ENCODE measurements at regions not wholly inside any gene's neighbourhood (a gene's known extent, or its start where the extent isn't known, plus 50 kb on each side); places are given as distances from the start of the nearest gene placed in this dataset.

DNA sequence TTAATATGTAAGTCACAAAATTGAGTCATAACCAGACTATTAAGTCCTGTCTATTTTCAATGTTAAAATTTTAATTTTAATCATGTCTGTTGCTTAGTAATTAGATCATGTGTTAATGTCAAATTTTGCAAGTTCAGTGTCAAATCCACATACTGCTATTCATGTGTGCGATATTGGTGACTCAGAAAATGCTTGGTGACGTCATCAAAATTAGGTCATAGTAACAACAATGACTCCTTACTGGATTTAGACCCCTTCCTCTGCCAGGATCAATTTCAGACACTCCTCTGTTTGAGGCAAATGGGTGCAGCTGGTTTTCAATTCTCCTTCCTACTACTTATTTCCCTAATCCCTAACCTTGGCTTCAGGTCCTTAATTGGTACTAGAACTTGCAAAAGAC, 1394.3 kb upstream of the SLC10A2 start:
- Histone ChIP-seq H3K4me3 (ENCODE audit: low read length) (no peak overlapping the region), H3K27ac (ENCODE audit: low read depth, low read length) (no peak overlapping the region), H4K20me1 (ENCODE audit: control insufficient read depth, insufficient read depth, low read depth, low read length) (no peaks in the 10 kb centered on the region), H3K4me2 (ENCODE audit: low read length) (no peak overlapping the region), H3K79me2 (ENCODE audit: control insufficient read depth, low read length) (no peaks in the 10 kb centered on the region), H3K27me3 (ENCODE audit: control insufficient read depth, low read length) (no peaks in the 10 kb centered on the region), H3F3A (ENCODE audit: control insufficient read depth, insufficient read depth) (no peaks in the 10 kb centered on the region), H3K9me2 (replicated peaks; ENCODE audit: control insufficient read depth, low read length) (no peaks in the 10 kb centered on the region), H3K36me3 (ENCODE audit: control insufficient read depth, low read length) (no peaks in the 10 kb centered on the region), H3K4me1 (ENCODE audit: control insufficient read depth, low read length) (no peaks in the 10 kb centered on the region), H3K9me3 (ENCODE audit: control insufficient read depth, insufficient read depth, low read length) (no peaks in the 10 kb centered on the region)
- TF ChIP-seq CTCF (IDR thresholded peaks at IDR 0.05; ENCODE audit: low read depth, low read length, poor library complexity, severe bottlenecking) = no peak
- TF ChIP-seq EZH2phosphoT487 (IDR thresholded peaks at IDR 0.05; ENCODE audit: borderline replicate concordance, low read length) = no peak

- Histone ChIP-seq H3K4me3 (ENCODE audit: low read length) (no peak overlapping the region), H3K79me2 (ENCODE audit: control insufficient read depth, low read length) (no peaks in the 10 kb centered on the region), H3K27ac (ENCODE audit: low read depth, low read length) (no peak overlapping the region), H3K36me3 (ENCODE audit: control insufficient read depth, low read length) (no peaks in the 10 kb centered on the region), H3K27me3 (ENCODE audit: control insufficient read depth, low read length) (no peaks in the 10 kb centered on the region), H3F3A (ENCODE audit: control insufficient read depth, insufficient read depth) (no peaks in the 10 kb centered on the region), H3K9me2 (replicated peaks; ENCODE audit: control insufficient read depth, low read length) (no peaks in the 10 kb centered on the region), H3K4me2 (ENCODE audit: low read length) (no peak overlapping the region), H3K9me3 (ENCODE audit: control insufficient read depth, insufficient read depth, low read length) (no peaks in the 10 kb centered on the region), H3K4me1 (ENCODE audit: control insufficient read depth, low read length) (no peaks in the 10 kb centered on the region), H4K20me1 (ENCODE audit: control insufficient read depth, insufficient read depth, low read depth, low read length) (no peaks in the 10 kb centered on the region)
- no peak for TF ChIP-seq CTCF (IDR thresholded peaks at IDR 0.05; ENCODE audit: low read depth, low read length, poor library complexity, severe bottlenecking)
- no peak for TF ChIP-seq EZH2phosphoT487 (IDR thresholded peaks at IDR 0.05; ENCODE audit: borderline replicate concordance, low read length)
These were observed 1383.8 kb upstream of the SLC10A2 start for GRCh38 chr13:104450006-104450405.

GRCh38 chr13:104447348-104447747, 1381.1 kb upstream of the SLC10A2 start:
- H3K4me2 ChIP-seq (ENCODE audit: low read length) = no peak overlapping the region
- no peaks in the 10 kb centered on the region for H3K9me2 ChIP-seq (replicated peaks; ENCODE audit: control insufficient read depth, low read length)
- no peaks in the 10 kb centered on the region for H3K9me3 ChIP-seq (ENCODE audit: control insufficient read depth, insufficient read depth, low read length)
- no peaks in the 10 kb centered on the region for H3K27me3 ChIP-seq (ENCODE audit: control insufficient read depth, low read length)
- H3K36me3 ChIP-seq (ENCODE audit: control insufficient read depth, low read length) = no peaks in the 10 kb centered on the region
- H3K4me3 ChIP-seq (ENCODE audit: low read length) = no peak overlapping the region
- H4K20me1 ChIP-seq (ENCODE audit: control insufficient read depth, insufficient read depth, low read depth, low read length) = no peaks in the 10 kb centered on the region
- TF ChIP-seq CTCF (IDR thresholded peaks at IDR 0.05; ENCODE audit: low read depth, low read length, poor library complexity, severe bottlenecking) (no peak), EZH2phosphoT487 (IDR thresholded peaks at IDR 0.05; ENCODE audit: borderline replicate concordance, low read length) (no peak)
- H3K79me2 ChIP-seq (ENCODE audit: control insufficient read depth, low read length) = no peaks in the 10 kb centered on the region
- H3F3A ChIP-seq (ENCODE audit: control insufficient read depth, insufficient read depth) = no peaks in the 10 kb centered on the region
- H3K27ac ChIP-seq (ENCODE audit: low read depth, low read length) = no peak overlapping the region
- H3K4me1 ChIP-seq (ENCODE audit: control insufficient read depth, low read length) = no peaks in the 10 kb centered on the region

DNA sequence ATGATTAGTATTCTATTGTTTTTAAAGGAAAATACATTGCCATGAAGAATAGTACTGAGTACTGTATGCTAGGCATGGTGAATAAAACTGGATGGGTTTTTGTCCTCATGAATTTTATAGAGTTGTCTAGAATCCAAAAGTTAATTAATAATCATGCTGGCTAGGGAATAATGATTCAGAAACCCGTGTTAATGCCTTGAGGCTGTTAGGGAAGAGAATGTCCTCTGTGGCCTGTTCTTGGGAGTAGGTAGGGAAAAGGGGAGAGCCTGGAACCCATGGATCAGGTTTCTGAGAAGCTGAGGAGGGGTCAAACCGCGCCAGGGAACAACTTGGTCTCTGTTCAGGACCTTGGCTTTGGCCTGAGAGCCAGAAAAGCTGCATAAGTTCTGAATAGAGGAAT, 1376.3 kb upstream of the SLC10A2 start:
- Histone ChIP-seq H3K27me3 (ENCODE audit: control insufficient read depth, low read length) (no peaks in the 10 kb centered on the region), H3K4me2 (ENCODE audit: low read length) (no peak overlapping the region), H3F3A (ENCODE audit: control insufficient read depth, insufficient read depth) (no peaks in the 10 kb centered on the region), H3K9me2 (replicated peaks; ENCODE audit: control insufficient read depth, low read length) (no peaks in the 10 kb centered on the region), H3K27ac (ENCODE audit: low read depth, low read length) (no peak overlapping the region), H4K20me1 (ENCODE audit: control insufficient read depth, insufficient read depth, low read depth, low read length) (no peaks in the 10 kb centered on the region), H3K36me3 (ENCODE audit: control insufficient read depth, low read length) (no peaks in the 10 kb centered on the region), H3K4me3 (ENCODE audit: low read length) (no peak overlapping the region), H3K4me1 (ENCODE audit: control insufficient read depth, low read length) (no peaks in the 10 kb centered on the region), H3K79me2 (ENCODE audit: control insufficient read depth, low read length) (no peaks in the 10 kb centered on the region), H3K9me3 (ENCODE audit: control insufficient read depth, insufficient read depth, low read length) (no peaks in the 10 kb centered on the region)
- no peak for TF ChIP-seq EZH2phosphoT487 (IDR thresholded peaks at IDR 0.05; ENCODE audit: borderline replicate concordance, low read length)
- no peak for TF ChIP-seq CTCF (IDR thresholded peaks at IDR 0.05; ENCODE audit: low read depth, low read length, poor library complexity, severe bottlenecking)
